ENCODE measurements at regions not wholly inside any gene's neighbourhood (a gene's known extent, or its start where the extent isn't known, plus 50 kb on each side); places are given as distances from the start of the nearest gene placed in this dataset.

GRCh38 chr1:185681034-185681633 lies 53.1 kb upstream of the HMCN1 start:
- TF ChIP-seq CTCF (conservative IDR thresholded peaks at IDR 0.05; ENCODE audit: low read depth, low read length), result peak; percentile 75
- H3K4me3 ChIP-seq (ENCODE audit: low read length), result no peak overlapping the region
- DNase-seq (ENCODE audit: low read depth), result peak; percentile 23

GRCh38 chr1:185680453-185680852 lies 53.7 kb upstream of the HMCN1 start:
- DNase-seq (ENCODE audit: low read depth), result no peak
- no peak for TF ChIP-seq CTCF (conservative IDR thresholded peaks at IDR 0.05; ENCODE audit: low read depth, low read length)

GRCh38 chr1:185679220-185679619 lies 55.0 kb upstream of the HMCN1 start:
- no peak overlapping the region for H3K4me3 ChIP-seq (ENCODE audit: low read length)
- TF ChIP-seq CTCF (conservative IDR thresholded peaks at IDR 0.05; ENCODE audit: low read depth, low read length), result no peak
- no peak for DNase-seq (ENCODE audit: low read depth)

More at GRCh38 chr1:185680453-185680852, 53.7 kb upstream of the HMCN1 start:
- no peak overlapping the region for H3K4me3 ChIP-seq (ENCODE audit: low read length)

GRCh38 chr1:185676969-185677368 lies 57.2 kb upstream of the HMCN1 start:
- no peak for DNase-seq (ENCODE audit: low read depth)
- no peak overlapping the region for H3K4me3 ChIP-seq (ENCODE audit: low read length)
- no peak for TF ChIP-seq CTCF (conservative IDR thresholded peaks at IDR 0.05; ENCODE audit: low read depth, low read length)

GRCh38 chr1:185674201-185674600 lies 60.0 kb upstream of the HMCN1 start:
- TF ChIP-seq CTCF (conservative IDR thresholded peaks at IDR 0.05; ENCODE audit: low read depth, low read length), result no peak
- no peak overlapping the region for H3K4me3 ChIP-seq (ENCODE audit: low read length)
- no peak for DNase-seq (ENCODE audit: low read depth)

- no peak for TF ChIP-seq CTCF (conservative IDR thresholded peaks at IDR 0.05; ENCODE audit: low read depth, low read length)
- no peak for DNase-seq (ENCODE audit: low read depth)
- H3K4me3 ChIP-seq (ENCODE audit: low read length), result no peak overlapping the region
Observed at GRCh38 chr1:185672719-185673360, 61.4 kb upstream of the HMCN1 start.

GRCh38 chr1:185670187-185670627 lies 64.0 kb upstream of the HMCN1 start:
- no peak for DNase-seq (ENCODE audit: low read depth)
- H3K4me3 ChIP-seq (ENCODE audit: low read length), result peak overlapping the region; percentile 18
- peak; percentile 69 for TF ChIP-seq CTCF (conservative IDR thresholded peaks at IDR 0.05; ENCODE audit: low read depth, low read length)
